GM12873 (cell line): ENCODE measurements at regions not wholly inside any gene's neighbourhood (a gene's known extent, or its start where the extent isn't known, plus 50 kb on each side); places are given as distances from the start of the nearest gene placed in this dataset.

ENCODE experiments used
- CTCF ChIP-seq: IDR thresholded peaks from 2 replicates; pipeline ENCODE4 v1.5.1; 2012; ENCODE audit warnings: low read depth, mild to moderate bottlenecking, moderate library complexity, low read length, control low read depth; ENCODE audit not compliant: insufficient read depth; ENCODE audit errors: missing control alignments

- no peak for TF ChIP-seq CTCF
Measured at GRCh38 chr13:111554539-111555267, 234.3 kb downstream of the TEX29 start.

GRCh38 chr13:111555268-111555808 lies 234.9 kb downstream of the TEX29 start:
- no peak for TF ChIP-seq CTCF

GRCh38 chr13:111555903-111556302 lies 235.5 kb downstream of the TEX29 start:
- no peak for TF ChIP-seq CTCF

- no peak for TF ChIP-seq CTCF
Measured at GRCh38 chr13:111556496-111556895, 236.1 kb downstream of the TEX29 start.

- TF ChIP-seq CTCF: no peak
Measured at GRCh38 chr13:111557921-111558699, 237.7 kb downstream of the TEX29 start.

GRCh38 chr13:111558700-111559088 lies 238.3 kb downstream of the TEX29 start:
- no peak for TF ChIP-seq CTCF
